Fibroblast of pulmonary artery (primary cell): ENCODE measurements at regions not wholly inside any gene's neighbourhood (a gene's known extent, or its start where the extent isn't known, plus 50 kb on each side); places are given as distances from the start of the nearest gene placed in this dataset.
A peak's percentile ranks its signal among the peaks of the same experiment; 100 is the strongest.
"Not testable (repeated sequence)": the region's sequence is repeated elsewhere in the genome, so short reads cannot be mapped to it uniquely, and the experiment has no call there.

Experiments
- DNase-seq: peaks from one replicate; pipeline ENCODE4 v3.0.0-alpha.2; 2010; ENCODE audit warnings: low read depth
- H3K4me3 ChIP-seq: replicated peaks from 2 replicates; pipeline ENCODE4 v1.5.1; 2011; ENCODE audit warnings: low read depth, mild to moderate bottlenecking, control low read depth, low read length, moderate library complexity
- TF ChIP-seq, protein P1 (sequence below): IDR thresholded peaks from 2 replicates; pipeline ENCODE4 v1.5.1; 2011; ENCODE audit warnings: mild to moderate bottlenecking, control low read depth, low read length, inconsistent platforms; ENCODE audit errors: missing control alignments

DNA sequence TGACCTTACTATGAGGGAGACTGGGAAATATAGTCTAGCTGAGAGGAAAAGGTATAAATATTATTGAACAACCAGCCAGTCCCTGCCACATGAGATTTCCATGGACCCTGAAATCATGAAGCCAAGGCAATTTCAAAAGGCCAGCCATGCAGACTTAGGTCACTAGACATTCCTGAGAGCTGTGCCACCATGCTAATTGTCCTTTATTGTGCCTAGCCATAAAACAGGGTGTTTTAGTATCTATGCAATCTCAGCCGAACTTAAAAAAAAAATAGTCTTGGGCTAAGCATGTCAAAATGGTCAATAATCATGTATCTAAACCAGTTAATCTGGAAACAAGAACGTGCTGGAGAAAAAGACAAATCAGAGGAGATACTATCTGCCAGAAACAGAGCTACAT, 269.5 kb downstream of the LNPK start:
- H3K4me3 ChIP-seq: no peak overlapping the region
- TF ChIP-seq, protein P1, sequence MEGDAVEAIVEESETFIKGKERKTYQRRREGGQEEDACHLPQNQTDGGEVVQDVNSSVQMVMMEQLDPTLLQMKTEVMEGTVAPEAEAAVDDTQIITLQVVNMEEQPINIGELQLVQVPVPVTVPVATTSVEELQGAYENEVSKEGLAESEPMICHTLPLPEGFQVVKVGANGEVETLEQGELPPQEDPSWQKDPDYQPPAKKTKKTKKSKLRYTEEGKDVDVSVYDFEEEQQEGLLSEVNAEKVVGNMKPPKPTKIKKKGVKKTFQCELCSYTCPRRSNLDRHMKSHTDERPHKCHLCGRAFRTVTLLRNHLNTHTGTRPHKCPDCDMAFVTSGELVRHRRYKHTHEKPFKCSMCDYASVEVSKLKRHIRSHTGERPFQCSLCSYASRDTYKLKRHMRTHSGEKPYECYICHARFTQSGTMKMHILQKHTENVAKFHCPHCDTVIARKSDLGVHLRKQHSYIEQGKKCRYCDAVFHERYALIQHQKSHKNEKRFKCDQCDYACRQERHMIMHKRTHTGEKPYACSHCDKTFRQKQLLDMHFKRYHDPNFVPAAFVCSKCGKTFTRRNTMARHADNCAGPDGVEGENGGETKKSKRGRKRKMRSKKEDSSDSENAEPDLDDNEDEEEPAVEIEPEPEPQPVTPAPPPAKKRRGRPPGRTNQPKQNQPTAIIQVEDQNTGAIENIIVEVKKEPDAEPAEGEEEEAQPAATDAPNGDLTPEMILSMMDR: no peak
- no peak for DNase-seq

GRCh38 chr2:175730050-175730449, 272.0 kb downstream of the LNPK start:
- no peak for DNase-seq
- TF ChIP-seq, protein P1: no peak
- H3K4me3 ChIP-seq: no peak overlapping the region

- TF ChIP-seq, protein P1: no peak
- H3K4me3 ChIP-seq: no peak overlapping the region
- no peak for DNase-seq
Observed at GRCh38 chr2:175729049-175729706, 272.9 kb downstream of the LNPK start.

GRCh38 chr2:175728032-175728431, 274.0 kb downstream of the LNPK start:
- no peak for DNase-seq
- TF ChIP-seq, protein P1: no peak
- H3K4me3 ChIP-seq: no peak overlapping the region

DNA sequence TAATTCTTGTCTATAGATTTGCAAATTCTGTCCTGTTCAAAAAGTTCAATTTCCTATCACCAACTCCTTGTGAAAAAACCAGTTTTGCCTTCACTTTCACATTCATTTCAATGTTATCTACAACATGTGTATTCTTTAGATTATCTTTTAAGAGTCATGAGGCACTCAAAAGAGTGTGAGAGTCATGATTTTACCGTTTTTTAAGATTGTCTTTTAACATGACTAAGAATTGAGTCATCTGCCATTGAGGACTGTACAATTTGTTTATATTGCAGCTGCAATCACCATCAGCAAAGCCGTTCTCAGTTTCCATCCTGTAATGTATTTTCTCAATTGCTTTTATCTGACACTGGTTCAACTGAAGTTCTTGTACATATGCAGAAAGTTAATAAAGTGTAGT, 275.8 kb downstream of the LNPK start:
- TF ChIP-seq, protein P1: no peak
- no peak overlapping the region for H3K4me3 ChIP-seq
- peak; percentile 3 for DNase-seq

- no peak overlapping the region for H3K4me3 ChIP-seq
- TF ChIP-seq, protein P1: no peak
- DNase-seq: no peak
Observed at GRCh38 chr2:175709248-175709647, 292.8 kb downstream of the LNPK start.

- no peak overlapping the region for H3K4me3 ChIP-seq
- TF ChIP-seq, protein P1: no peak
- DNase-seq: no peak
Observed at GRCh38 chr2:175707322-175707721, 294.7 kb downstream of the LNPK start.

GRCh38 chr2:175704568-175704967, 297.5 kb downstream of the LNPK start:
- DNase-seq, H3K4me3 ChIP-seq: not testable (repeated sequence)
